ENCODE measurements at regions not wholly inside any gene's neighbourhood (a gene's known extent, or its start where the extent isn't known, plus 50 kb on each side); places are given as distances from the start of the nearest gene placed in this dataset.

DNA sequence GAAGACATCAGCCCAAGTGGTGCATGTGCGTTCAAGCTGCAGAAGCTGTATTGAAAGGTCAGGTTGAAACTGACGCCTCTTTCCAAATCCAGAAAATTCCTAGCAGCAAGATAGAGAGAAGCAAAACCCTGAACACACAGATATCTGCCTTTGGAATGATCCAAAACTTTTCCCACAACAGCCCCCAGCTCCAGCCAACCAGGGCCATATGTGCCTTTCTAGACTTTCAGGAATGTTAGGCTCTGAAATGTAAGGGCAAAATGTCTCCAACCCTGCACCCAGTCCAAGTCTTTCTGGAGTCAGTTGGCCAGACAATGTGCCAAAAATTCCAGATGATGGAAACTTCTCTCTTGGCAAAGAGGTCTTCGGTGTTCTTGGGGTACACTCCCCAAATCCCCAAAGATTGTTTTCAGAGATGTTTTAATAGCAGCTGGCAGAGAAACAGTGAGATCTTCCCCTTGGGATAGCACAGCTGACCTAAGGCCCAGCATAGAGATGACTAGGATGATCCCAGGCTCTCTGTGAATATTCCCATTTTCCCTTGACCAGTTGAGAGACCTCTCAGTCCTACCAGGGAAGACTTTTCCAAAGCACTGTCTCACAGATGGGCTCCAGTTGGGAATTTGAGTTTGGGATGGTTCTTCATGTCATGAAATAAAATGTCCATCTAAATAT lies 440.4 kb upstream of the CD180 start:
- TF ChIP-seq POLR2AphosphoS5 (IDR thresholded peaks at IDR 0.05; ENCODE audit: low read depth, low read length) (no peak), POLR2A (IDR thresholded peaks at IDR 0.05; ENCODE audit: low read depth, low read length) (no peak), TAF1 (IDR thresholded peaks at IDR 0.05; ENCODE audit: low read depth, low read length) (no peak), POU2F2 (IDR thresholded peaks at IDR 0.05; ENCODE audit: low read depth, low read length) (no peak), PAX5 (IDR thresholded peaks at IDR 0.05; ENCODE audit: insufficient read depth, low read length, severe bottlenecking) (no peak), SPI1 (IDR thresholded peaks at IDR 0.05; ENCODE audit: low read depth, low read length) (no peak)
